CD4-positive, alpha-beta T cell treated with Interleukin-15 for 4 hours (primary cell): ENCODE measurements at regions not wholly inside any gene's neighbourhood (a gene's known extent, or its start where the extent isn't known, plus 50 kb on each side); places are given as distances from the start of the nearest gene placed in this dataset.

Experiments used
- DNase-seq: peaks from one replicate; pipeline ENCODE4 v3.0.0-alpha.2; 2020; ENCODE audit warnings: low spot score

DNA sequence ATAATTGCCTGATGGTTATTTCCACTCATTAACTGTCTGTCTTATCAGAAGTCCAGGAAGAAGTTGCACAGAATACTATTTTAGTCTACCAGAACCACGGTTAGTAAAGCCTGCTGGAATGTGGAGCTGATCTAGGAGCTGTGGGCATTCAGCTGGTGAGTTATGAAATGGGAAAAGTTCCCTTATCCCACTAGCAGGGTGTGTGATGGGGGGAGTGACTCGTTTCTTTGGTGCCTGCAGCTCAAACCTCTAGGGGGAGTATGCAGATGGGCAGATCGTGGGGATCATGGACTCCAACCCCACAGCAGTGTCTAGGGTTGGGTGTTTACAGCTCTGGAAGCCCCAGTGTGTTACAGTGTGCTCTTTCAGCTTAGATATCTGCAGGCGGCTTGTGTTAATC lies 305.7 kb upstream of the BOD1L1 start:
- DNase-seq = no peak

DNA sequence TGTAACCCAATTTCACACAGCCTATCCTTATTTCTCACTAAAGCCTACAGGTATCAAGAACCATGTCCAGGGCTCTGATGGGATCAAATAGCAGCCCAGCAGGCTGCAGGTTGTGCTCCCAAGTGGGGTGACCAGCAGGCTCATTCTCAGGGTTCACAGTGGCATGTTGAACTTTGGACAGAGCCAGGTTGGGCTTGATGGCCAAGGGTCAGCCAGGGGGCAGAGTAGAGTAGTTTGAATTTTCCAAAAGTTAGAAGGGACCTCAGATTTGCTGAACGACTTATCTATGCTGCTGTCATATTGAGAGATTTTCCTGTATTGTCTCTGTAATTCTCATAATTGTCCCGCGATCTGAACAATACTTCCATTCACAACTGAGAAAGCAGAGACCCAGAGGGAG lies 310.8 kb upstream of the BOD1L1 start:
- DNase-seq = no peak

DNA sequence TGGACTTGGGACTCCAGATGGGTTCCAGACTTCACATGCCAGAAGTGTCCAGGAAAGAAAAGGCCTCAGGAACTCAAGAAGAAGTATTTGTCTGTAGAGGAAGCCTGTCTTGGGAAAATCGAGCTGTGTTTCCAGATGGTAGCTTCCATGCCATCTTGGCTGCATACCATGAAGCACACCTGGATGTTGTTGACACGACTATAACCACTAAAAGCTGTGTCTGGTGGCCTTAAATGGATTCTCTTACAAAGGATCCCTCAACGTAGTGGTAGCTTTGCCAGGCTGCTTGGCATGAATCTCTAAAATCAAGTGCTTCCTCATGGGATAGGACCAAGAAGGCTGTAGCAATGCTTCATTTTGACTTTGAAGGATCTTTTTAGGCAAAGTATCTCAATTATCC lies 313.4 kb upstream of the BOD1L1 start:
- DNase-seq = no peak

DNA sequence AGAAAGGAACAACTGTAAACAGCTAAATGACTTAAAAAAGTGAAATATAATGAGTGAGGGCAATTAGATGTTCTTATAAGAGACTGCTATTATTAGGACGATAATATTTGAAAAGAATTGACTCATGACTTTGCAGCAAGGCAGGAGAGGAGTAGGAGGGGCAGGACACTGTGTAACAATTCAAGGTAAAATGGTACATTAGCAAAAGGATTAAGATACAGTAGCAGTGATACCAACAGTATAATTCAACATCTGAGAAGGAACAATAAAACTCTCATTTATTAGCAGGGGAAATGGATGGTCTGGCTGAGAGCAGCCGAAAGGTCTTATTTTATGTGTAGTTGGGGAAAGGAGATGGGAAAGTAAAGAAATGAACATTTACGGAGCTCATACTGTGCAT lies 315.5 kb upstream of the BOD1L1 start:
- no peak for DNase-seq

DNA sequence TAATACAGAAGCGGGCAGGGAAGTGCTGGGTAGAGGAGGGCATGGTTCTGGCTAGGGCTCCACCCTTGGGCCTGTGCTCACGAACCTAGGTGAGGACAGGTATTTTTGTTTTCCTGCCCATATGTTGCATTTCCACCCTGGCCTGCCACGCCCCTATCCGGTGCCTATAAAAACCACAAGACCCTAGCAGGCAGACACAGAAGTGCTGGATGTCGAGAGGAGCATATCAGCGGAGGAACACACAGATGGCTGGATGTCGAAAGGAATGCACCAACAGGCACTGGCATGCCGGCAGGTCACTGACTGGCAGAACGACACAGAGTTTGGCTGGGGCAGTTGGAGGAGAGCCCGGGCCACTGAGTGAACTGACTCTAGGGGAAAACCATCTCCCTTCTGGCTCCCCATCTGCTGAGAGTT lies 316.6 kb upstream of the BOD1L1 start:
- DNase-seq = no peak

DNA sequence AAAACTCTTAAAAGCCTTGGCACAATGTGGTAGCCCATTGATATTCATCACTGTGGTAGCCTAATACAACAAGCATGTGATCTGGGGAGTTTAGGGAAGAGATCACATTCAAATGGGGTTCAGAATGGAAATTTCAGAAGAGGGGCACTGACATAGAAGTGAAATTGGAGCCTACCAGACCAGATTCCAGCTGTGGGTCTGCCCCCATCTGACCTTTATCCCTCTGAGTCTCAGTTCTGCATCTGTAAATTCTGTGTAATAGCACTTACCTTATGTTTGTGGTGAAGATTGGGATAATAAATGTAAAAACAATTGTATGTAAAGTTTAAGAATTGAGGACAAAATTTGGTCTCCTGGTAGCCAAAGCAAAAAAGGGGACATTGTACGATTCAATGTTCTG lies 320.4 kb upstream of the BOD1L1 start:
- DNase-seq = no peak

DNA sequence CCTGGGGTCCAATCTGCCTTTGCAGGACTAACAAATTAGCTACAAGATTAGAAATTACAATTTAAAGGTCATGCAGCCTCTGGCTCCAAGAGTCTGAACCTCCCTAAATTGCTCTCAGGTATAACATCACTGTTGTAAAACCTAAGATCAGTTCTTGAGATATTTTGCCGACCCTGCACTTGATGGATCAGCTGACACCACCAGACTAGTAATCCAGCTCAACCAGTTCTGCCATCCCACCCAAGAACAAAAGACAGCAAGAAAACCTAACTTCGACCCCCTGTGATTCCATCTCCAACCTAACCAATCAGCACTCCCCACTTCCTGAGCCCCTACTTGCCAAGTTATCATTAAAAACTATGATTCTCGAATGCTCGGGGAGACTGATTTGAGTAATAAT lies 323.0 kb upstream of the BOD1L1 start:
- DNase-seq = no peak

DNA sequence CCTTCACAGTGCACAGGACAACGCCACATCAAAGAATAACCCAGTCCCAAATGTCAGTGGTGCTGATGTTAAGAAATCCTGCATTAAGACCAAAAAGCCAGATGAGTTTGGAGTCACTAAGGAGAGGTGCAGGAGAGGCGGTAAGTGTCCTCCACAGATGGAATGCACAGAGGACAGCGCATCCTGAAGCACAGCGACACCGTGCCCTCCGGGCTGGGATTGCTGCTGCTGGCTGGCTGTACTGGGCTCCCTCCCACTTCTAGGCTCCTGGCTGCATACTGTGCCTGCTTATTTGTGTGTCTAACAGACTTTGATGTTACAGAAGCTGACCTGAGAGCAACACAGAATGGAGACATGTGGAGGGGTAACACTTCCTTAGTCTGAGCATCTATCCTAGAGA lies 325.6 kb upstream of the BOD1L1 start:
- DNase-seq = no peak

DNA sequence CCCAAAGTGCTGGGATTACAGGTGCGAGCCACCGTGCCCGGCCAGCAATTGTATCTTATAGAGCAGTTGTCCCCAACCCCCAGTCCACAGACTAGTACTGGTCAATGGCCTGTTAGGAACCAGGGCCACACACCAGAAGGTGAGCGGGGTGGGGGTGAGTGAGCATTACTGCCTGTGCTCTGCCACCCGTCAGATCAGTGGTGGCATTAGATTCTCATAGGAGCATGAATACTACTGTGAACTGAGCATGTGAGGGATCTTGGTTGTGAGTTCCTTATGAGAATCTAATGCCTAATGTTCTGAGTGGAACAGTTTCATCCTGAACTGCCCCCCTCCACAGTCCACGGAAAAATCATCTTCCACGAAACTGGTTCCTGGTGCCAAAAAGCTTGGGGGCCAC lies 328.0 kb upstream of the BOD1L1 start:
- no peak for DNase-seq

DNA sequence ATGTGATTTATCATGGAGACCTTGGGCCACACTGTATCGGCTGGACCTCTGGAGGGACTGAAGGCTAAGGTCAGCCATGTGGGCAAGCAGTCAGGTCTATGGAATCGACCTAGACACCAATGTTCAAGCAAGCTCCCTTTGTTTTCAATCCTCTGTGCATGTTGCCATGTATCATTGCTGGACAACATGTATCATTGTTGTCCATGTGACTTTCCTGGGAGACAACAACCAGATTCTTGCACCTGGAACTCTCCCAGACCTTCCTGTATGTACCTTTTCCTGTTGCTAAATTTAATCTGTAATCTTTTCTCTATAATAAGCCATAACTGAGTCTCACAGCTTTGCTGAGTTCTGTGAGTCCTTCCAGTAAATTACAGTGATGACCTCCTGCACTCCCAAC lies 329.4 kb upstream of the BOD1L1 start:
- DNase-seq = no peak

DNA sequence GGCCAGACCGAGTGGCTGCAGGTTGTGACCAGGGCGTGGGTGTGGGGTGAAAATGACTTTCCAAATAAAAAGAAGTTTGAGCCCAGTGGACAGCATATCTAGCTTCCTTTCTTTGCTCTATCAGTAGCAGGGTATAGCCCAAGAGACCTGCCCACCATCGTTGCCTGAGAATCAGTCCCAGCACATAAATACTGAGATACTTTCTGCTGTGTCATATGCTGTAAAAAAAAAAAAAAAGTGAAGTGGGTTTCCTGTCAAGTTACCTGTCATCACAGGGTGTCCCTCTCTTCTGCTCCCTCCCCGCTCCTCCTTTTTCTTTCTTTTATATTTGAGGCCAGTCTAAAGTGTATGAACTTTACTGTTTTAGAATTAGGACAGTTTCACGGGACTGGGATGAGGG lies 330.3 kb upstream of the BOD1L1 start:
- no peak for DNase-seq

DNA sequence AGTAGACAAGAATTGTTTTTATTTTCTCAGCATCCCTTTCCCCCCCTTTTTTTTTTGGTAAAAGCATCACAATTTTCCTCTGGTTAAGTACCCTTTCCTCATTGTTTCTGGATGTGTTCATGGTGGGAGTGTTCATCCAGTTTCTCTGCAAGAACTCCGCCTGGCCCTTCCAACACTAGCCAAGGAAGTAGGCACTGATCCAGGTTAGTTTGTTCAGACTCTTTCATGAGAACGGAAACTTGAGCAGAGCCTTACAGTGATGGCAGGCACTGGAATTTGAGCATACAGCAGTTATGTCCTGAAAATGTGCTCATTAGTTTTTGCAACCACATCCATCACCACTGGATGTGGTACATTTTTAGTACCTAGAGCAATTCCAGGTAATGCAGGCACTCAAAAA lies 336.1 kb upstream of the BOD1L1 start:
- no peak for DNase-seq

DNA sequence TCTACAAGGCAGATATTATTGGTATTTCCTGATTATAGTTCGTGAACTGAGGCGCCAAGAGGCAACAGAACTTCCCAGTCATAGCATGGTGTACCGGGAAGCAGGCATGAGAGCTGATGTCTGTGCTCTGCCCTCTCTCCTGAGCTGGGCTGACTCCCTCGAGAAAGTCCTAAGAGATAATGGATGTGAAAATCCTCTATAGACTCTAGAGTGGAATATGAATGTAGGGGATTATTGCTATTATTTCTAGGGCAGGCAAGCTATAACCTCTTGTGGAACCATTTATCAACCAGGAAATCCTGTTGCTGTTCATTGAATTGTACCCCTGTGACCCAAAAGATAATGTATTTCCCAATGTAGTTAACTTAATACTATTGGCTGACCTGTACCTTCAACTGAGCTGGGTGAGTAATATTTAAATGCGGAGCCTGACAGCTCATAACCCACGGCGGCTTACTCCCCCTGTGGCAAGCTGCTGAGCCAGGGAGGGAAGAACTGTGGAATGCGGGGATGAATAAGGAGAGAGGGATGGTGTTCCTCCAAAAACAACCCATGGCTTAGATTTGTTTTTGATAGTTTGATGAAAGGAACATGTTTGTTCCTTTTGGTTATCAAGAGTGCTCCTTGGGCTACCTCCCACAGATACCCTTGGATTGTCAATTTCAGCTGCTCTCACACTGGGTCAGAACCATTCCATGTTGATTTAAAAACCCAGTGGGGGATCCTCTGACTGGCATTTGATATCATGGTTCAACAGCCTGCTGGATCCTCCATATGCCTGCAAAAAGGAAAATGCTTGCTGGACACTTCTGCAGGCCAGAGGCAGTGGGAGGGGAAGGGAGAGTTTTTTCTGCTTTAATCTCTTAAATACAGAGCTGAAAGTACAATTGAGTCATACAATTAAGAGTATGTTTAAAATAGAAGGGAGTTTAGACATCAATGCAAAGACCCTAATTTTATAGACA lies 339.0 kb upstream of the BOD1L1 start:
- no peak for DNase-seq

DNA sequence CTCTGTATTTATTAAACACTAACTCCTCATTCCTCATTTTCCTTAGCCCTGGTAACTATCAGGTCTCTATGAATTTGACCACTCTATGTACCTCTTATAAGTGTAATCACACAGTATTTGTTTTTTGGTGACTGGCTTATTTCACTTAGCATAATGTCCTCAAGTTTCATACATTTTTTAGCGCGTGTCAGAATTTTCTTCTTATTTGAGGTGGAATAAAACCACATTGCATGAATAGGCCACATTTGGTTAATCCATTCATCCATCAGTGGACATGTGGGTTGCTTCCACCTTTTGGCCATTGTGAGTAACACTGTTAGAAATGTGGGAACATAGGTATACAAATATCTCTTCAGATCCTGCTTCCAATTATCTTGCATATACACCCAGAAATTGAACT lies 341.2 kb upstream of the BOD1L1 start:
- no peak for DNase-seq

DNA sequence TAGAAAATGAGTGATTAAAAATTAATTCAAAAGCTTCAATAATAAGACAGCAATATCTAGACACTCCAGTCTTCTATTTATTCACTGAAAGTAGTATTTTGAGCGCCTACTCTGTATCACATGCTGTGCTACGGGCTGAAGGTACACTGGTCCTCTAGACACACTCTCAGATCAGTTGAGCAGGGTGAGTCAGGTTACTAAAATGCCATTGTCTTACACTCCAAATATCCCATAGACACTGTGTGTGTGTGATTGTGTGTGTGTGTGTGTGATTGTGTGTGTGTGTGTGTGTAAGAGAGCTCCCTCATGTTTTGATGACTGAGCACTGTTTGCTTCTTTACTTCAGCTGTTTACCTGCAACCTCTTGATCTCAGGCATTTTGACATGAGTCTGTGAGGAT lies 342.8 kb upstream of the BOD1L1 start:
- no peak for DNase-seq

DNA sequence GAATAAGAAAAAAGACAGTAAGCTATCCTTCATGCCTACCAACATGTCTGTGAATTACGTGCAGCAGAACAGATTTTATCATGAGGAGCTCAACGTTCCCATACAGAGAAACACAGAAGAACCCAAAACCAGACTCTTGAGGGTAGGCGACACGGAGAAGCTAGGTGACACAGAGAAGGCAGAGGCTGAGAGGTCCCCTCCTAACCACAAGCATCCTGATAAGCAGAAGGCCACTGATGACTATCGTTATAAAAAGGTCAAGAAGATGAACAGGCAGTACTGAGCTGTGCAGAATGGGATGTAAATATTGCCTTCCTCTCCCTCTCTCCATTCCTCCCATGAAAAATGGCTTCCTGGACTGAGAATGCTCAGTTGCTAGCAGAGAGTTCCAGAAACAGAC lies 350.2 kb upstream of the BOD1L1 start:
- DNase-seq = no peak

DNA sequence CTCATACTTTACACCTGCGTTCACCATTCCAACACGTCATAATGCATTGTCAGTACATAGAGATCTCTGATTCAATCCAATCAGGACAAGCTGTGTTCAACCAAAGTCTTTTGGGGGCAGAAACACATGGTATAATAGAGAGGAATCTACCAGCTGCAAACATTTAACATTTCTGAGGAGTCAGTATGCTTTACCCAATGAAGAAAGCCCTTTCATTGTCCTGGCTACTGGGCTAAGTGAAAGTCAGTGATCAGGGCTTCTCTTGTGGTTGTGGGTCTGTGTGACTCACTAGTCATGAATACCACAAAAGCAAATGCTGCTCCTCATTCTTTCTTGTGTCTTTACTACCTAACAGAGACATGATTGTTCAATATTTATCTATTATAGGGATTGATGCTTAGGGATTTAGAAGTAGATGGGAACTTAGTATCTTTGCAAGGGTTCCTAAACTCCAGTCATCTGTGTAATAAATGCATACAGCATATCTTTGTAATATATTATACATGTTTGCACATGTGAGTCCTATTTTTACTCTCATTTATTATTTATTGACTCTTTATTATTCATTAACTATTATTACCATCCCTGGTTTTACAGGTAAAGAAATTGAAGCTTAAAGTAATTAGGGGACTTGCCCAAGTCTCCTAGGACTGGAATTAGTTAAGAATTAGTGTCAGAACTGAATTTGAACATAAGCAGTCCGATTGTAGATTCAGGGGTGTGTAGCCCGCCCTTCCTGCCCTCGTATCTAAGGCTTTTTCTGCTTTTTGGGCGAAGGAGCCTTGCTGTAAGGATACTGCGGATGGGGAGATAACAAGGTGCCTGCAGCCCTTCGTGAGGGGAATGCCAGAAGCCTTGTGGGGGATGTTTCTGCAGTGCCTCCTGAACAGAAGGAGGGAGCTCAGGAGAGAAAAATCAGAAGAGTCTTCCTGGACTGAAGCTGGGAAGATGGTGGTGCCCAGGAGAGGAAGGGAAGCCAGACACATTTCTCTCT lies 353.1 kb upstream of the BOD1L1 start:
- DNase-seq = no peak

DNA sequence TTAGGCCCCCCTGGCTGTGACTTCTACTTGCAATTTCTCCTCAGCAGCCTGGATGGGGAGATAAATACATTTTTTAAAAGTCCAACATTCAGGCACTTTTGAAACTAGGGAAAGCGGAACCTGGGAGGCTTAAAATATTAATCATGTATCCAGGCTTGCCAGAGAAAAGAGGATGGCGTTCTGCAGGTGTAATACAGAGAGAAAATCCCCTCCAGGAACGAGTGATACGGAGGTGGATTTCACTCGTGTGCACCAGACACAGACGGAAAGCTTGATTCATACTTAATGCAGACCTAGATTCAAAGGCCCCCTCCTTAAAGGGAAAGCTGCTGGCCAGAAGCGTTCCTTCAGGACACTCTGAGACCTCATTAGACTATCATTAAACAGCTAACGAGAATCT lies 354.0 kb upstream of the BOD1L1 start:
- DNase-seq = no peak

DNA sequence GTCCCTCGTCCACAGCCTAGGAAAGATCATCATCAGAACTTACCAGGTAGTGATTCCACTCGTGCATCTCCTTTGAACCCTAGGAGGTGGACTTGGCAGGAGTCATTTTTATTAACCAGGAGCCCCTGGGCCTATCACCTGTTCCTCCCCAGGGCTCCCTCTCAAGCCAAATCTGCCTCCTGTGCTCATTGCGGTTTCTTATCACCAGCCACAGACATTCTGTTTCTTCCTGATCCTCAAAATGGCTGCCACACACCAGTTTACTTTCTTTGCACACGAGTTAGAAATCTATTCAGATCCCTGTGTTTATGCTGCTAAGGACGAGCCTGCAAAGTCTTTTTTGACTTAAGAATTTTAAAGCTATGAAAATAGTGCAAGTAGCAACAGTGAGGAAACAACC lies 354.5 kb upstream of the BOD1L1 start:
- DNase-seq = no peak

DNA sequence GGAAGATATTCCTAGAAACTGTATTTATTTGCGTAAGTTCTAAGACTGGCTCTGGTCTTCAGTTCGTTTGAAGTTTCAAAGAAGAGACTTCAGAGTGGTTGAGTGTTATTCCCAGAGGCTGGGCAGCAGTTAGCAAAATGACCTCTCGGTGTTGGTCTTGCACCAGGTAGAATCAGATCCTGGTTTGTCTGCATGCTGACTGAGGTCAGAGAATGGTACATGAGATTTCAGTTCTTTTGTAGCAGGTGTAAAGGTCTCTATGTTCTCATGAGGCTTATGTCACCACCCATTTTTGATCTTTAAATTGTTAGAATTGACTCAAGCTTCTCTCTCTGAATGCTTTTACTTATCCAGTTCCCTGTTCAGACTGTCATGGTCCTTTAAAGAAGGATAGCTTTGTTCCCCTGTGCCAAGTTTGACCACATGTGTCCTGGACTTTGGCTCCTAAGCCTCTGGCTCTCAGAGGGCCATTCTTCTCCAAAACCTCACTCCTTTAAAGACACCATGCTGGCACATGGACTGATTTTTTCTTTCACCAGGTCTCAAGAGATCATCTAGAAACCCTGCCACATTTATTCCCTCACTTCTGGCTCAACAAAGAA lies 355.8 kb upstream of the BOD1L1 start:
- no peak for DNase-seq

DNA sequence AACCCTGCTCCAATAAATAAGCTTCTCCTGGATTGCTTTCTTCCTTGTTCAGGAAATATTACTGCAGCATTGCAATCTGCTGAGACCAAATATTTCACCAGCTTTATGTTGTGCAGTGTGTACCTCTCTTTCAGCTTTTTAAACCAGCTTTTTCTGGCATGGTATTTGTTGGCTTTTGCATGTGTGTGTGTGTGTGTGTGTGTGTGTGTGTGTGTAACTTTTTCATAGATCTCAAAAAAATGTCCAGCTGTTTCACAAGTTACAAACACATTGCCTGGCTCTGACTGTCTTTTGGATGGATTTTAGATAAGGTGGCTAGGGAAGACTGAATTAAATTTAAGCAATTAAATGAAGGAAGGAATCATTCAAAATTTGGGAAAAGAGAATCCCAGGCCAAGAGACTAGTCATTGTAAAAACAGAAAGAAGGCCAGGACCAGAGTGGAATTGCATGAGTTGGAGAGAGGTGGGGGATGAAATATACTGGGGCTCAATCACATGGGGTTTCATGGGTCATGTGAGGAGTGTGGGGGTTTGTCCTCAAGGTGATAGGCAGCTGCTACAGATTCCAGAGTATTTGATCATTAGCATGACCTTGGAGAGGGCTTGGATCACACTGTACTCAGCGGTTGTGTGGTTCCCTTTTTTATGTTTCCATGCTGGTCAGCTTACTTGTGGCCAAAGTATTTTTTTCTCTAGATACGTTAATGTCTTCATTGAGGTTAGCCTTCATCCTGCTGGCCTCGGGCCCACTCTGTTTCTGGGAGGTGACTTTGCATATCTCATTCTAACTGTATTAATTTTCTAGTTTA lies 357.7 kb upstream of the BOD1L1 start:
- no peak for DNase-seq

DNA sequence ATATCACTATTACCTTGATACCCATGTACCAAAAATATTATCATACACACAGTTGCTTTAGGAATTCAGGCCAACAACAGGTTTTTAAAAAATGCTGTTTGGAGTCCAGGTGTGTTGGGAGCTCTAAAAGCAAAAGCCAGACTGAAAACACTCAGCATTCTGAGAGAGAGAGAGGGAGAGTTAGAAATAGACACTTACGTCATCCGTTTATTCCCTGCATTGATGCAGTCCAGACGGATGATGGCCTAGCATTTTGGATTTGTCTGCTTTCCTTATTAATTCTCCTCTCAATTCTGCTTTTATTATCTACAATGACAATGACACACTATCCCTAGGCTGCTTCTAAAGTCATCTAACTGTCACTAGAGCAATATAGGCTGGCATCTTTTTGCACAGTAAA lies 358.3 kb upstream of the BOD1L1 start:
- DNase-seq = no peak
